Fibroblast of lung (primary cell): ENCODE measurements at regions not wholly inside any gene's neighbourhood (a gene's known extent, or its start where the extent isn't known, plus 50 kb on each side); places are given as distances from the start of the nearest gene placed in this dataset.

Experiments used
- CTCF ChIP-seq, 2 donors: IDR thresholded peaks in 1 of 2; conservative IDR thresholded peaks in 1 of 2; 1 replicate in 1 of 2; 2 replicates in 1 of 2; pipeline ENCODE4 v1.5.1; 2011 to 2012; ENCODE audit warnings: low read length in 2 of 2, control low read depth in 1 of 2, inconsistent platforms in 1 of 2, low read depth in 1 of 2, mild to moderate bottlenecking in 1 of 2
- EZH2 ChIP-seq: IDR thresholded peaks from 2 replicates; pipeline ENCODE4 v1.5.1; 2012; ENCODE audit warnings: low read length, control low read depth, mild to moderate bottlenecking; ENCODE audit errors: missing control alignments

DNA sequence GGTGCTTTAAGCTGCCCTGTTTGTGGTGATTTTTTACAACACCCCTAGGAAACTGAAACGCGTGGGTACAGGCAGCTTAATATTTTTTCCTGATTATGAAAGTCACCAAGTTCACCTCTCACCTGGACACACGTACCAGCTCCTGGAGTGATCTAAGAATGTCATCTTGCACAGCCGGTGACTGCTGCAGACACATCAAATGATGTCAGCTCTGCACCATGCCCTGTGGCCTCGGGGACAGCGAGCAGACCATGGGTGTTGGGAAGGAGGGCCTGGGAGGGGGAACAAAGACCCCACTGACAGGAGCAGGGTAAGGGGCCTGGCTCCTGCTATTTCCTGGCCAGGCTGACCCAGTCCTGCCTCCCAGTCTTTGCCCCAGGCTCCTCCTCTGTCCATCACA is 272.7 kb downstream of the PARN start:
- no peak for TF ChIP-seq CTCF (conservative IDR thresholded peaks at IDR 0.05 in 1 of 2, IDR thresholded peaks at IDR 0.05 in 1 of 2; ENCODE audit: low read depth in 1 of 2, low read length in 2 of 2)
- TF ChIP-seq EZH2: no peak
